ENCODE measurements at regions not wholly inside any gene's neighbourhood (a gene's known extent, or its start where the extent isn't known, plus 50 kb on each side); places are given as distances from the start of the nearest gene placed in this dataset.
A peak's percentile ranks its signal among the peaks of the same experiment; 100 is the strongest.

- DNase-seq (no peak), ATAC-seq (no peak)
- intact Hi-C loops (cut with DNase I), result no loop called here
Measured at GRCh38 chr6:150704447-150705192, 104.9 kb downstream of the PLEKHG1 start.

DNA sequence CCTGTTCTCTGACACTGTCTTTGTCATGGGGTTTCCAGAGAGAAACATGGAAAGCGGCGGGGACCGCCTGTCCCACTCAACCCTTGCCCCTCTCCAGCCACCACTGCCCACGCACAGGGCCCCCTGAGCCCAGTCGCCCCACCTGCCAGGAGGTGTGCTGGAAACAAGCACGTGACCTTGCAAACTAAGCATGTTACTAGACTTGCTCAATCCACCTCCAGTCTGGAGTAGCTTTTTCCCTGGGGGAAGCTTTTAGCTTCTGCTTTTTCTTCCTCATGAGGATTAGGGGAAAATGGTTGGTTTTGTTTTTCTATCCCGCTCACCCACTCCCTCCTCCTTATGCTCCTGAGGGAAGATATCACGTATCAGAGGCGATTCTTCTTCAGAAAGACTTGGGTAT, 105.7 kb downstream of the PLEKHG1 start:
- no peak for DNase-seq
- intact Hi-C loops (cut with DNase I), result no loop called here
- no peak for ATAC-seq

- no peak for ATAC-seq
- intact Hi-C loops (cut with DNase I), result no loop called here
- no peak for DNase-seq
Measured at GRCh38 chr6:150710236-150710635, 110.6 kb downstream of the PLEKHG1 start.

- no peak for DNase-seq
- intact Hi-C loops (cut with DNase I), result no loop called here
- peak in 1 of 2 donors; percentile 12 for ATAC-seq
Measured at GRCh38 chr6:150711061-150711460, 111.4 kb downstream of the PLEKHG1 start.

- ATAC-seq (peak; percentile 55 to 74), DNase-seq (peak; percentile 66)
- intact Hi-C loops (cut with DNase I), result no loop called here
Measured at GRCh38 chr6:150711584-150712504, 112.2 kb downstream of the PLEKHG1 start.

GRCh38 chr6:150712505-150713252, 113.0 kb downstream of the PLEKHG1 start:
- intact Hi-C loops (cut with DNase I), result no loop called here
- no peak for DNase-seq
- ATAC-seq, result no peak

GRCh38 chr6:150713487-150713886, 113.8 kb downstream of the PLEKHG1 start:
- ATAC-seq, result no peak

DNA sequence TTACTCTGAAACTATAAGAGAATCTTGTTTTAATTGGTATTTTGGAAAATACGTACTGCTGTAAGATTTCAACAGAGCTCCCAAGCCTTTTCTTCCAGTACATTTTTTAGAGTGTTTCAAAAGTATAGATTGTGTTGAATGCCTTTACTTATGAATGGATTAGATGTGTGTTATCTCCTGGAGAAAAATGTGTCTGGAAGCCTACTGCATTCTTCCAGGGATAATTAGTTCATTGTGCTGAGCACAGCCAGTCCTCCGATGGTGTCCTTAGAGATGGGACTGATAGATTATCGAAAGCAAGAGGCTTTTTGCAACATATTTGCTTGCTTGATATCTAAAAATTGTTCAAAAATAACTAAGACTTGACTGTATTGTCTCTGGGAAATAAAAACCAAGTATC, 114.2 kb downstream of the PLEKHG1 start:
- ATAC-seq, result no peak
- intact Hi-C loops (cut with DNase I), result no loop called here

More at GRCh38 chr6:150713487-150713886, 113.8 kb downstream of the PLEKHG1 start:
- intact Hi-C loops (cut with DNase I), result no loop called here
- DNase-seq, result no peak

DNA sequence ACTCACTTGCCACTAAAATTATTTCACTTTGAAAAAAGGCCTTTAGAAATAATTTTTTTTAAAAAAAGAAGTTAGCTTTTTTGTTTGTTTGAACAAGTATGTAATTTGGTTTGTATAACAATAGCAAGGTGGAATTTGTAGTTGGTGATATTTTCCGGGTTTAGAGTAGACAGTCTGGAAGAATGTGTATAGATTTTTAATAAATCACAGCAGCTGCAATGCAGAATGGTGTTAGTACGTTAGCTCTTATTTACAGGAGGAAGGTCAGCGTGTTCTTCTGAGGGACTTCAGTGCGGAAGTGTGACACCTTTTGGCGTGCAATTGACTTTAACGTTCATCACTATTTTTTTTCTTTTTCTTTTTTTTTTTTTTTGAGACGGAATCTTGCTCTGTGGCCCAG, 115.4 kb downstream of the PLEKHG1 start:
- intact Hi-C loops (cut with DNase I), result no loop called here
- ATAC-seq (no peak), DNase-seq (no peak)

More for the DNA sequence above, 114.2 kb downstream of the PLEKHG1 start:
- no peak for DNase-seq

DNA sequence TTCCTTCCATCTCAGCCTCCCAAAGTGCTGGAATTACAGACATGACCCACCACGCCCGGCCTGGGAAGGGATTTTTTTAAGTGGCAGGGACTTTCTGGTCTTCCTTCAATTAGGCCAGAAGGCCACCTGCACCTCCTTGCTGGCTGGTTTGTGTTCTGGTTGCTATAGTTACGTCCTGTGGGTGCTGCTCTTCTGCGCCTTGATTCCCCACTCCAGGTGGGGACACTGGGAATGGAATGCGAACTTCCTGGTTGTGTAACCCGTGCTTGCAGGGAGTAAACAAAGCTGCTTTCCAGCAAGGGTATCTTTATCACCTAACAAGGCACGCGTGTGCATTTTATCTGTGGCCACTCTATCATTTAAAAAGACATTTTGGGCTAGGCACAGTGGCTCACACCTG, 117.7 kb downstream of the PLEKHG1 start:
- DNase-seq, result no peak
- no peak for ATAC-seq
- intact Hi-C loops (cut with DNase I), result no loop called here

DNA sequence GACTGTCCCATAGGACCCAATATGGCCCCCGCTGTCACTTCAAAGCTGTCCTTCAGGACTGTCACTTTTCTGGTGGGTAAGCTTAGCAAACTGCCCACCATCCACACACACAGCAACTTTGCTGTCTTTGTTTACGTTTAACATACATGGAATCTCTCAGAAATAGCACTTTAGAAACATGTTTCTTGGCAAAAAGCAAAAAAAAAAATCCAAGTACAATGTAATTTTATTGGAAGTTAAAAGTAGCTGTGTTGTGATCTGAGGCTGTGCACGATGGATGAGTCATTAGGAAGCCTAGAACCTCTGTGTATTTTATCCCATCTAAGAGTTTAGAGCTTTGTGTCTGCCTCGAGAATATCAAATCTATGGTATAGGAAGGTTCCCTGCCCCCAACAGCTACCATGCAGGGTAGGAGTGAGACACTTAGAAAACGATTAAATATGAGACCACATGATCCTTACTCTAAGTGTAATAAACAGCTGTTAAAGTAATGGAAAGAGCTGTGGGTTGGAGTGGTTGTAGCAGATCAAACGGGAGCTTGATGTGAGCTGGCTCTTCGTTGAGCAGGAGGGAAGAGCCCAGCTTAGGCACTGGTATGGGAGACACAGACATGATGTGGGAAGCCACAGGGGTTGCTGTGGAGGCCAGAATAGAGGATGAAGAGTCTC, 119.5 kb downstream of the PLEKHG1 start:
- ATAC-seq, result no peak
- intact Hi-C loops (cut with DNase I), result no loop called here
- DNase-seq, result no peak

GRCh38 chr6:150719831-150720230, 120.1 kb downstream of the PLEKHG1 start:
- ATAC-seq, result no peak
- intact Hi-C loops (cut with DNase I), result no loop called here

DNA sequence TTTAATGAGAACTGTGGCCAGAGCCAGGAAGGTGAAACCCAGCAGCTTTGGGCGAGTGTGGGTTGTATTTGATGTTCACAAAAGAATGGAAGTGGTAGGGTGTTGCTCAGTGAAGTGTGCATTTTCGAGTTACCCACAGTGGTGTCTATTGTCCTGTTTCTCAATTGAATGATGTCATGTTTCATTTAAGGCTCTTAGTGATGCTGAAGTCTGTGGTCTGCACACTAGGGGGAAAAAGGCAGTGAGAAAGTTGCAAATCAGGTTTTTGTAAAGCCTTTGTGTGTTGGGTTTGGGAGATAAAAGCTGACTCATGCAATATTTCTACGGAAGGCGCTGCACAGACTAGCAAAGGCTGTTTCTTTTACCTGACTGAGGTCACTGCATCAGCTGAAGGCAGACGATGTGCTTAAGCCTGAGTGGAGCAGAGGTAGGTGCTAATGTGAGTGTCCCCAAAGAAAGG, 121.1 kb downstream of the PLEKHG1 start:
- ATAC-seq, result peak in 1 of 2 donors; percentile 38
- no peak for DNase-seq
- intact Hi-C loops (cut with DNase I), result no loop called here

More at GRCh38 chr6:150719831-150720230, 120.1 kb downstream of the PLEKHG1 start:
- no peak for DNase-seq

DNA sequence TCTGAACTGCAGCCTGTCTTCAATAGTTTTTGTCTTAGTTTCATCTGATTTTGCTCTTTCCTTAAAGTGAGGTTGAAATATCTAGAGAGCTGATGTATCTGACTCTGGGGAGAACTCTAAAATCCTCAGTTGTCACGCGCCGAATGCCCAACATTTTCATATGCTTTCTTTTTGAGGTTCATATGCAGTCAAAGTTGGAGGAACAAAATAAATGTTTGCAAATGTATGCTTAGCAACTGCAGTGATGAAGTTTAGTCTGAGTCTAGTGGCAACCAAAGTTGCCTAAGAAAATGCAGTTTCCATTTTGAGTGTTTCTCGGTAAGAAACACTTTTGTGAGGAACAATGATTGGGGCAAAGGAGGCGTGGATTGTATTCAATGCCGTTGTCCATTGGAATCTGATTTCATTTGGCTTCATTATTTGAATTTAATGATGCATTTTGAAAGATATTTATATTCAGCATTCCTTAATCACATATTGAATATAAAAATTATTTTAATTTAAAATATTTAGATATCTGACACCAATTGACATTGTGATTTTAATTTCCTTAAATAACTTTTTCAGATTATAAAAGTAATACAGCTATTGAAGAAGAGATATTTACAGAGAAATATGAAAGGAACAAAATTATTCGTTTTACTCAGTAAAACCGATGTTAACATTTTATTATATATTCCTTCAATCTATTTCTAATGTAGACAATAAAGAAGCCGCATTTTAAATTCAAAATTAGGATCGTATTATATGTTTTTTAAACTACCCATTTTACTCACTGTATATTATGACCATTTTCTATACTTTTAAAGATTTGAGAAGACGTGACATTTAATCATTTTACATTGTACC, 122.0 kb downstream of the PLEKHG1 start:
- ATAC-seq (no peak), DNase-seq (no peak)
- intact Hi-C loops (cut with DNase I), result no loop called here

DNA sequence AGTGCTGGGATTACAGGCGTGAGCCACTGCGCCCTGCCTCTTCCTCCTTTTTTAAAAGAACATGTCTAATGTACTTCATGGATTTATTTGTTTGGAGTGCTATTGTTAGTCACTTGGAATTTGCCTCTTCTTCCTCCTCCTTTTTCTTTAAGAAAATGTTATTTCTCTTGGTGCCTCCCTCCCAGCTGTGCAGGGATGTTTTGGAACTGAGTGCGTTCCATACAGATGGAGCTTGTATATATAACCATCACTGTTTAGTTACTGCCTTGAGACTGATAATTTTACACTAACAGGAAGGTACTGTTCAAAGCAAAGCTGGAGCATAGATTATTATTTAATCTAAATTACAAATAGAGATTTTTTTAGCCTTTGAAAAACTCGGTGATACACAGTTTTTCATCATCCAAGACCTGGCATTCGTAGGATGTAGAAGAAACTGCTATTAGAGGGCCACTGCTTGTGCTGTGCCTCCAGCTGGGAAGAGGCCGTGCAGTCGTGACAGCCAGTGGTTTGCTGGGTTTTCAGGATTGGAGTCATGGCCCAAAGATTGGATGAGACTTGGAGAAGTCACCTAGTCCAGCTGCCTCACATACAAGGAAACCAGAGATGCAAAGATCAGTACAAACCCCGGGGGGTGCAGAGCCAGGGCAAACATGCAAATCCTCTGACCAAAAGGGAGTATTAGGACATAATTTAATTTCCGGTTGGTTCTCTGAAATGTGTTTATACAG, 123.1 kb downstream of the PLEKHG1 start:
- intact Hi-C loops (cut with DNase I), result no loop called here
- no peak for ATAC-seq
- no peak for DNase-seq

DNA sequence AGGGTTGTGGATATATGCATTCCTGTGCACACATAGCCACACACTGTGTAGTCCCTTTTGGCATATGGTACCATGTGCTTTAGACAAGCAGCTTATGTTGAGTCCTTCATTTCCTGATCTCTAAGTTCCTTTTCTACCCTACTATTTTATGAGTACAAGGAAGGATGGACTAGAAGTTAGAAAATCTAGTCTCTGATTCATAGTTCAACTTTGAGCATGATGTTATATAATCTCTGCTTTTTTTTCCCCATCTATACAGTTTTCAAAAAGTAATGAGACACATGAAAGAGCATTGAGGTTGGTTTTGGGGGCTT, 123.6 kb downstream of the PLEKHG1 start:
- no peak for DNase-seq
- intact Hi-C loops (cut with DNase I), result no loop called here
- ATAC-seq, result no peak

GRCh38 chr6:150723857-150724256, 124.2 kb downstream of the PLEKHG1 start:
- no peak for DNase-seq
- ATAC-seq, result no peak
- intact Hi-C loops (cut with DNase I), result no loop called here

GRCh38 chr6:150725795-150726194, 126.1 kb downstream of the PLEKHG1 start:
- DNase-seq (no peak), ATAC-seq (no peak)
- intact Hi-C loops (cut with DNase I), result no loop called here
